ENCODE measurements at regions not wholly inside any gene's neighbourhood (a gene's known extent, or its start where the extent isn't known, plus 50 kb on each side); places are given as distances from the start of the nearest gene placed in this dataset.

DNA sequence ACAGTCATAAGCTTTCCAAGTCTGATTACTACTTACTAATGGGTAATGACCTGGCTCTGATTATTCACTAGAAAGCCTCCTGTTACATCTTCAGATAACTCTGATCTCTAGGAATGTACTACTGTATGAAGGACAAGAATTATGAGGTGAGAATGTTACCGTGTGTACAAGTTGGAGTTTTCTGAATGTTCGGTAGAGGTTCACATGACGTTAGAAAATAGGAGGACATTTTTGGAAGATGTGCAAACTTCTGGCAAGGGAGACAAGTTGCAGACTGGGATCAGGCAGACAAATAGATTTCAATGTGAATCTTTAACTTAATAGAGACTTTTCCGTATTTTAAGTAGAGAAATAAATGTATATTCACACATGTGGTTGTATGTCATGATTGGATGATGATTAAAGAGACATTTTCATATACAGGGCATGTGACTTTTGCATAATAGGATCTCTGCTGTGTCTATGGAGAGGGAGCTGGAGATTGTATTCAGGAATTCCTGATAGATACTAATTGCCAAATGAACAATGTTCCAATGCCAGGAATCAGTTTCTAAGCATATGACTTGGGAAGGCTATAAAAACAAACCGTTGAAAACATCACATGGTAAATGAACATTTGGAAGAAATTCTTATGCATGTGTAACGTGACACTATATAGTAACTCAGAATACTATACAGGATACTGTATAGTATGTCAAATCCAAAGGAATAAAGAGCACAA lies 1695.8 kb upstream of the PIK3C3 start:
- TF ChIP-seq, protein P1, sequence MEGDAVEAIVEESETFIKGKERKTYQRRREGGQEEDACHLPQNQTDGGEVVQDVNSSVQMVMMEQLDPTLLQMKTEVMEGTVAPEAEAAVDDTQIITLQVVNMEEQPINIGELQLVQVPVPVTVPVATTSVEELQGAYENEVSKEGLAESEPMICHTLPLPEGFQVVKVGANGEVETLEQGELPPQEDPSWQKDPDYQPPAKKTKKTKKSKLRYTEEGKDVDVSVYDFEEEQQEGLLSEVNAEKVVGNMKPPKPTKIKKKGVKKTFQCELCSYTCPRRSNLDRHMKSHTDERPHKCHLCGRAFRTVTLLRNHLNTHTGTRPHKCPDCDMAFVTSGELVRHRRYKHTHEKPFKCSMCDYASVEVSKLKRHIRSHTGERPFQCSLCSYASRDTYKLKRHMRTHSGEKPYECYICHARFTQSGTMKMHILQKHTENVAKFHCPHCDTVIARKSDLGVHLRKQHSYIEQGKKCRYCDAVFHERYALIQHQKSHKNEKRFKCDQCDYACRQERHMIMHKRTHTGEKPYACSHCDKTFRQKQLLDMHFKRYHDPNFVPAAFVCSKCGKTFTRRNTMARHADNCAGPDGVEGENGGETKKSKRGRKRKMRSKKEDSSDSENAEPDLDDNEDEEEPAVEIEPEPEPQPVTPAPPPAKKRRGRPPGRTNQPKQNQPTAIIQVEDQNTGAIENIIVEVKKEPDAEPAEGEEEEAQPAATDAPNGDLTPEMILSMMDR (IDR thresholded peaks at IDR 0.05), result no peak
- TF ChIP-seq EZH2 (IDR thresholded peaks at IDR 0.05) (no peak), EZH2phosphoT487 (IDR thresholded peaks at IDR 0.05) (no peak)
